NCI-H524 (cell line): ENCODE measurements at regions not wholly inside any gene's neighbourhood (a gene's known extent, or its start where the extent isn't known, plus 50 kb on each side); places are given as distances from the start of the nearest gene placed in this dataset.
A peak's percentile ranks its signal among the peaks of the same experiment; 100 is the strongest.

Source experiments
- DNase-seq, 2 experiments: peaks; one replicate each; lab custom pipeline; 2025; lab: John Stamatoyannopoulos, UW

DNA sequence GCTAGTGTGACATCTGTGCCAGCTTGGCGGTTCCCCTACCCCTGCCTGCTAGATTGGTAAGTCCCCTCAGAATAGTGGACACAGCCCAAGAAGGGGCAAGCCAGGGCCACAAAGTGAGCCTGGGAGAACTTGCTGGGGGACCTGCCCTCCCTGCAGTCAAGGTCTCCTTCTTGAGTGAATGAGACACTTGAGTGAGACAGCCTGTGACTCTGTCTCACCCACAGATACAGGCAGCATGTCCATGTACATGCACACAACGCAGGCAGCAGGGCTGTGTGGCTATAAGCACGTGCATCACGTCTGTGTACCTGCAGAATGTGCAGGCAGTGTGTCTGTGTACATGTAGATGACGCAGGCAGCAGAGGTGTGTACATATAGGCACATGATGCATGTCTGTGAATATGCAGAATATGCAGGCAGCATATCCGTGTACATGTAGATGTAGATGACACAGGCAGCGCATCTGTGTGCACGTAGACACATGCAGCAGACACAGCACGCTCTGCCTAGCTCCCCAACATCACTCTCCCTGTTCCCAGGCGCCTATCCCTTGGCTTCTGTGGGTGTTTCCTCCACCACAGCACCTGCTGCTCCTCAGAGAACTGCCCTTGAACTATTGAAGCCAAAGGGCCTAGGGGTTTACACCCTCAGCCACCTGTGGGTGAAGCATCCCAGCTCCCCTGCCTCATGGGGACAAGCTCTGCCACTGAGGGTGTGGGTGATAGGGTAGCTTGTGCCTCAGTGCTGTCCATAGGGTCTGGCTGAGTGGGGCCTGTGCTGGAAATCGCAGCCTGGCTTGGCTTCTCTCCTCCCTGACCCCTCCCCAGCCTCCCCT, 147.2 kb upstream of the TWIST2 start:
- DNase-seq = no peak

DNA sequence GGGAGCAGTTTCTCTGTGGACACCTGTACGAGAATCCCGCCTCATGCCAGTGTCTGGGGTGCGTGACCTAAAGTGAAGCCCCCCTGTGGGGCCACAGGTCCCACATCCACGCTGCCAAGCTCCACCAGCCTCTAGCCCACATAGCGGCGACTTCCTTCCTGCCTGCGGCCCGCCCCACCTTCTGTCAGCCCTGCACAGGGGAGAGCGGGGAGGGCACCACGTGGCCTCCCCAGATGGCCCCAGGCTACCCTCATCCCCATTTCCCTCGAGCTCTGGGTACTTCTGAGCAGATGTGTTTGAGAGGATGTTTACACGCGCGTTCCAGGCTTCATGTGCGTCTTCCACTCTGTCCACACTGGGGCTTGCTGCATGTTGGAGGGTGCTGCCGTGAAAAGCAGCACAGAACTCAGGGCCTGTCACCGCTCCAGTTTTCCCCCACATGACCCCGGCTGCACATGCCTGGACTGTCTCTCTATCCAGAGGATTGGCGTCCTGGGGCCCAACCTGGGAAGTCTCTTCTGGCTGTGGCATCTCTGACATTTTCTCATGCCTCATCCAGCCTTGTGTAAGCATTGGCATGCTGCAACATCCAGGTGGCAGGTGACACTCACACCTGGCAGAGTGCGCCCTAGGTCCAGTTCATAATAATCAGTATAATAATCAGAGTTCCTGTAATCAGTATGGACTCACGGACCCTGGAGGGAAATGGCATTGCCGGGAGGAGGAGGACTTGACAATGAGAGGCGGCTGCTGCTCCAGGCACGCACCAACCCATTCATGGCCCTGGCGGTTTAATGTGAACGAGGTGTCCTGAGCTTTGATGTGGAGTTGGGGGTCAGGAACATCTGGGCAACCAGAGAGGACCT, 146.3 kb upstream of the TWIST2 start:
- DNase-seq = peak; percentile 32 to 75

DNA sequence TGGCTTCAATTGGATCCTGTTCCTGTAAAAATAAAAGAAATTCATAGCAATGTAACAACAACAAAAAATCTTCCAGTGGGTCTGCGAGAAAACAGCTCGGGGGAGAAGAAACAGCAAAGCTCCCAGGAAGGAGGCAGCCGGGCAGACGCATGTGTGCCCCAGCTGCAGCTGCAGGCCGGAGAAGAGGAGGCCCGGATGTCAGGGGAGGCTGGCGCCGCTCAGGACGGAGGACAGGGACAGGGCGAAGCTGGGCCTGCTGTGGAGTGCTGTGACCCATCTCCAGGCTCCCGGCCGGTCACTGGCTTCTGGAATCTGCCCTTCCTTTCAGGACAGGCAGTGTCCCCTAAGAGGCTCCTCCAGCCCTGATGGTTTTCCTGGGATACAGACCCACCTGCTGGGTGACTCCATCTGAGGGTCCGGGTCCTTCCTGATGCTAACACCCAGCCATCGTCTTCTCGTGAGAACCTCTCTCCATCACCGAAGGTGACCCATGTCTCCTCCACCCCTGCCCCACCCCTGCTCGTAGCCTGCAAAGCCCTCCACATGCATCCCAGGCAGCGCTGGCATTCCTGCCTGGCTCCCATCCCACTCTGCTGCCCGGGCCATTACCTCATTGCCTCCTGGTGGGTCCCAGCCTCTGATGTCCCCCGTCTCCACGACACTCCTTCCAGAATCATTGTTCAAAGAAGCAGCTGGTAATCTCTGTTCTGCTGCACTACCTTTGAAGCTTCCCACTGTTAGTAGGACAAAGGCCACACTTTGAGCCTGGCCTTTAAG, 145.4 kb upstream of the TWIST2 start:
- DNase-seq = no peak

DNA sequence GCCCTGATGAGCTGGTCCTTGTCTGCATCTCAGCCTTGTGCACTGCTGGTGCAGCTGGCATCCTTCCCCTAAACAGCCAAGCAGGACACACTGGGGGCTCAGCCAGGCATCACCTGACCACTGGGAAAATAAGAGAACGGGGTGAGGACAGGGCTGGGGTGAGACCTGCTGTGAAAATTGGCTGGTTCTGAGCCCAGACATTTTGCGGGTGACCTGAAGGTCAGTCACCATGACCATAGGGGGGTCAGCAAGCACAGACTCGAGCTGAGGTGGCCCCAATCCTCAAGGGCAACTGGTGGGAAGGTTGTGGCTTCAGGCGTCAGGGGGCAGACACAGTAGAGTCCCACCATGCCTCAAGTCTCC, 144.9 kb upstream of the TWIST2 start:
- no peak for DNase-seq

DNA sequence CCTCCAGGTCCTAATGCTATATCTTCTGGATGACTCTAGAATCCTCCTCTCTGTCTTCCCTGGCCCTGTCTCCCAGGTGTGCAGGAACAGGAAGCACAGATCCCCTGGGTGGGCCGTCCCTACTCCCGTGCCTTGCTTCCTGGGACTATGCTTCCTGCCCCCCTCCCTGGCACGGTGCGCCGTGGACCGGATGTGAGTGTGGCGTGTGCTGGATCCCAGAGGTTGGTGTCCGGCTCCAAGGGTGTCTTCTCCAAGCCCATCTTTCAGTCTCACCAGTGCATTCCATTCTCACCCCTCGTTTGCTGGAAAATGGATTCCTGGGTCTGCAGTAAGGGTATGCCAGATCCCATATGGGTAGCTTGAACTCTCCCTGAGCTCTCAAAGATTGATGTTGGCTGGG, 144.4 kb upstream of the TWIST2 start:
- DNase-seq = no peak

DNA sequence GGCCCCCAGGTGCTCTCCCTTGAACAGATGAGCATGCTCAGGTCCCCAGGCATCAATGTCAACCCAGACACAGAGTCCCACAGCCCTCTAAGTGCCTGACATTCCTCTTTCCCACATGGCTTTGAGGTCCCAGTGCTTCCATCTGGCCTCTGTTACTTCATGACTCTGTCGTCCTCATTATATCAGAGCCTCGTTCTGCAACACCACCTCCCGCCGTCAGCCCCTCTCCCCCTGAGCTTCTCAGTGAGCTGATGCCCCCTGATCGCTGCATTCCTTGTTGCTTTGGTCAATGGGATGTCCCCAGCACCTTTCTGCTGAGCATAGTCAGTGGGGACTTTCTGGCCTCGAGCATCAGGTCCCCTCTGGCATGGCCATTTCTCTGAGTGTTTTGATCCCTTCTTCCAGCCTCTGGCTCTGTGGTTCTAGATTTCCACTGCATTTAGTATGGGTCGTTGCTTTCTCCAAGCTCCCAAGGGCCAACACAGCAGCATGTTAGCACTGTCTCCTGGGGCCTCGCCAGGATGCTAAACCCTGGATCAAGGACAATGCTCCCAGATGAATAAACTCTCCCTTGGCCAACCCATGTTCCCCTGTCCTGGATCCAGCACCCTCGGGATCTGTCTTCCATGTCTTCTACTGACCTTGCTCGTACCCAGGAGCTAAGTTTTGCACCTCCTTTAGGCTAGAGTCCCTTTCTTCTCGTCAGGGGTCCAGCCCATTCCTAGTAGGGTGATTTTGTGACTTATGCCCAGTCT, 143.2 kb upstream of the TWIST2 start:
- DNase-seq = no peak

DNA sequence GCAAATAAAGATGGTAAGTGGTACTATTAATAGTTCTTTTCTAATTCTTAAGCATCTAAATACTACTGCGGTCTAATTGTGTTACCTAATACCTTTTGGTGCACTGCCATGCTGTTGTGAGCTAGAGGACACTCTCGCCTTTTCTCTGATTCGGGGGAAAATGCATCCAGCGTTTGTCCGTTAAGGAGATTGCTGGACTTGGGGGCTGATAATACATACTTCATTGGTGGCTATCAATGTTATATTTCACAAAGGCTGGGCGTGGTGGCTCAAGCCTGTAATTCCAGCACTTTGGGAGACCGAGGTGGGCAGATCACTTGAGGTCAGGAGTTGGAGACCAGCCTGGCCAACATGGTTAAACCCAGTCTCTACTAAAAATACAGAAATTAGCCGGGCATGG, 141.7 kb upstream of the TWIST2 start:
- no peak for DNase-seq

DNA sequence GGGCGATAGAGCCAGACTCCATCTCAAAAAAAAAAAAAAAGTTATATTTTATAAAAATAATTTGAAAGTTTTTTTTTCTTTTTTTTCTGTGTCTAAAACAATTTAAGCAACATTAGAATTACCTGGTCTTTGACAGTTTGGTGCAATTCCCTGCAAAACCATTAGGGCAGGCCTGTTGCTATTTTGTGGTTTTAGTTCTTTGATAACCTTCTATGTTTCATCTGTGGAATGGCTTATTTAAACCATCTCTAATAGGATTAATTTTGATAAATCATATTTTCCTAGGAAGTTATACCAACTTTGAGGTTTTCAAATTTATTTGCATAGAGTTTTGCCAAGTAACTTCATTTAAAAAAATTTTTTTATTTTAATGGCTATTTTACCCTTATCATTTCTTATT, 141.2 kb upstream of the TWIST2 start:
- DNase-seq = no peak

DNA sequence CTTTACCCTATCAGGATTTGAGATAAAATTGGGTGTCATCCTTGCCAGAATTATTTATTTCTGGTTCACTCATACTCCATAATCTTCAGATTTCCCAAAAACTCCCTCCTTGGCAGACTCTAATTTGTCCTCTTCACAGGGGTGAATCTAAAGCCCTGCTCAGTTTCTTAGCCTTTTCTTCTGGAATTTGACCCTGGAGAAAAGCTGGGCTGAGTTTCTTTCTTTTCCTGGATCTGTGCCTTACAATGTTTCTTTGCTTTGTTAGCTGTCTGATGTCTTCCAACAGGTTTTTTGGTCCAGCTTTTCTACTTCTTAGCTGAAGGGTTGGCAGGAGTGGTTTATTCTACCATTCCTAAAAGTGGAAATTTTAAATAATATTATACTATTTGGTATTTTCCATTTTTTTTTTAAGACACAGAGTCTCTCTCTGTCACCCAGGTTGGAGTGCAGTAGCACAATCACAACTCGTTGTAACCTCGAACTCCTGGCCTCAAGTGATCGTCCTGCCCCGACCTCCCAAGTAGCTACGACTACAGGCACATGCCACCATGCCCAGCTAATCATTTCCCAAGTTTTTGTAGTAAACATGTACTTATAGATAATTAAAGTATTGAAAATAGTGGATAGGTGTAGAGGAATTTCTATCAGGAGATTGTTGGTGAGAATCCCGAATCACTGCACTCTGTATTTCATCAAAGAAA, 138.4 kb upstream of the TWIST2 start:
- no peak for DNase-seq

DNA sequence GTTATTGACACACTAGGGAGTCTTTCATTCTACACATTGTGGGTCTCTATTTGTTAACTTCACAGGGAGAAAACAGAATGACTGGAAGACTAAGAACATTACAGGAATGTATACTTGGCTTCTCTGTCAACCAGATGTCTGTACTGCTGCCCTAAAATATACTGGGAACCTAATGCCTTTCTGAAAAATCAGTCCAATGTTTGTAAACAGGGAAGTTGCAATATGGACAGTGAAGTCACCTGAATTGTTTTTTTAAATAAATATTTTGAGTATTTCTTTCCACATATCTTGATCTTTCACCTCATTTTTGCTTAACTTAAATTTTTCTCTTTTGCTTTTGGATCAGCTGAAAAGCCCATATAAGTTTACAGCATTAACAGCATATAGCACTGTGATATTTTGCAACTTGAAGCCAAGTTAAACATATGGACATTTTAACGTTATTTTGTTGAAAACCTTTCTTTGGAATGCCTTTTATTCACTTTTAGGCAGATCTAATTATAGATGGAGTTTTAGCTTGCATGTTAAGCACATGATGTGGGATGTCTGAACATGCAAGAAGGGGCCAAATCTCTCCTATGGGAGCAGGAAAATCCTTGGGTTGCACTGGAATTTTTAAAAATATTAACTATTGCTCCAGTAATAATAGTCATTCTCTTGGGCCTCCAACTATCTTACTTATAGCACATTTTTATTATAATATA, 137.7 kb upstream of the TWIST2 start:
- DNase-seq = no peak

DNA sequence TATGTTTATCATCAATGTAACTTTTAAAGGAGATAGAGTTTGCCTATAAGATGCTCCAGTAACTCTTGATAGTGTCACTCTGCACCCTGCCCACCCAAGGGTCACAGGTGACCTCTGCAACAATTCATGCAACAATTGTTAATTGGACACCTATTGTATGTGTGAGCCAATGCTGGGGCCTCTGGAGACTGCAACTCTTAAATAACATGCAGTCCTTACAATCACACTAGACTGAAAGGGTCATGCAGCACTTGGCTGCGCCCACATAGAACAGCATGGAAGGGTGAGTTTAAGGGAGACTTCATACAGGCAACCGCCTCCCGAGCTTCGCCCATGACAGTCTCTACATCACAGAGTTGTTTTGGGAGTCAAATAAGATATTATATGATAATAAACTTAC, 137.1 kb upstream of the TWIST2 start:
- DNase-seq = no peak

DNA sequence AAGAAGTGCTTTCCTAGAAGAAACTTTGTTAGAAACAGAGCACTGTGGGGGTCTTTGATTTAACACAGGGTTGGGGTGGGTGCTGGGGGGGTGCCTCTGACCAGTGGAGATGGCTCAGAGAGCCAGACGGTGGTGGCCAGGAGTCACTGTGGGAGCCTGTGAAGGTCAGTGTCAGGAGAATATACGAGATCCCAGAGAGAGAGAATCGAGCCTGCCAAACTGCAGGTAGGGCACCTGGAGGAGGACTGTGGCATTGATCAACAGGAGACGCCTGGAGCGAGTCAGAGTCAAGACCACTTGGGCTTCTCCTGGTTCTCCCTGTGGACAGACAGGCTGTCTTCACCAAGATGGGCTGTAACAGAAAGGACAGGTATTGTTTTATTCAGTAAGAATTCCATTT, 136.5 kb upstream of the TWIST2 start:
- no peak for DNase-seq

DNA sequence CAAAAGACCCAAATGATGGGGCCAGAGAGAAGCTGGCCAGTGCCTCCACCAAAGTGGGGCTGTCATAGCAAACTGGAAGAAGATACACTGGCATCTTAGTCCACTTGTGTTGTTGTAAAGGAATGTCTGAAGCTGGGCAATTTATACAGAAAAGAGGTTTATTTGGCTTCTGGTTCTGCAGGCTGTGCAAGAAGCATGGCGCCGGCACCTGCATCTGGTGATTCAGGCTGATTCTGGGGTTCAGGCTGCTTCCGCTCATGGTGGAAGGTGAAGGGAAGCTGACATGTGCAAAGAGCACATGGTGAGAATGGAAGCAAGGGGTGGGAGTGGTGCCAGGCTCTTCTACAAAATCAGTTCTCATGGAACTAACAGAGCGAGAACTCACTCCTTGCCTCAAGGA, 135.9 kb upstream of the TWIST2 start:
- no peak for DNase-seq

DNA sequence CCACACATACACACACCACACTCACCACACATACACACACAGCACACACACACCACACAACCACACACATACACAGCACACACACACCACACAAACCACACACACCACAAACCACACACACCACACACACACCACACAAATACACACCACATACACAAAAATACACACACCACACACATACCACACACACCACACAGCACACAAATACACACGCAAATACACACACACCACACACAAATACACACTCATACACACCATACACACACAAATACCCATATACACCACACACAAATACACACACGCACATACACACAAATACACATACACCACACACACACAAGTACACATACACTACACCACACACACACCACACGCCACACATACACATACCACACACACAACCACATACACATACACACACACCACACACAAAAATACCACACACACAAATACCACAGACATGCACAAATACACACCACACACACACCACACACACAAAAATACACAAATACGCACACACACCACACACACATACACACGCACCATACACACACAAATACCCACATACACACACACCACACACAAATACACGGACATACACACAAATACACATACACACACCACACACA, 134.6 kb upstream of the TWIST2 start:
- no peak for DNase-seq

DNA sequence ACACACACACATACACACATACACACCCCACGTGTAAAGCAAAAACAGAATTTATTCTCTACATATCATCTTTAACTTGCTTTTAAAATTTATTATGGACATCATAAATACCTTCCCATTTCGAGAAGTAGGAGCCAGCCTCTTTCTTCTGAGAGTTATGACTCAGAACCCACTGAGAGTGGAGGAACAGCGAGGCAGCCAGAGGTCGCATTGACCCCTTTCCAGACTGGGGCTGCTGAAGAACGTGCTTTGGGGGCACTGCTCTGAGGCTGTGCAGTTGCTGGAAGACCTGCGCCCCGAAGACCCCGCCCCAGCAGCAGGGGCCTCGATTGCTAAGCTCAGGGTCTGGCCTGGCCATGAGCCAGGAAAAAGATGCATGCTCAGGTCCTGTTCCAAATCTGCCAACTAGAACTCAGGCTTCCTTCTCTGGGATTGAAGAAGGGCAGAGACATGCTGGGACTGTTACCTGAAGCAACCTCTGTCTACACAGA, 133.8 kb upstream of the TWIST2 start:
- DNase-seq = no peak

DNA sequence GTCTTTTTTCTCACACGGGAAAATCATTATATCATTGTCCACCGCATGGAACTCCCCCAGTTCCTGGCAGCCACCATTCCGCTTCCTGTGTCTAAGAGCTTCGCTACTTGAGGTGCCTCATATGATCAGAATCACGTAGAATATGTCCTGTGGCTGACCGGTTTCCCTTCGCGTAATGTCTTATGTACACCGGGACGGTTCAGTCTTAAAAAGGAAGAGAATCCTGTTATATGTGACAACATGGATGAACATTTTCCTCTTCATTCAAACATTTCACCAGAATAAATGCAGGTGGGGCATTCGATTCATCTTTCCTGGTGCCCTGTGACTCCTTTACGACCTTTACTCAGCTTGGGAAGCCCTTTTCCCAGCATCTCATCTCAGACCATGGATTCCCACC, 131.7 kb upstream of the TWIST2 start:
- no peak for DNase-seq

DNA sequence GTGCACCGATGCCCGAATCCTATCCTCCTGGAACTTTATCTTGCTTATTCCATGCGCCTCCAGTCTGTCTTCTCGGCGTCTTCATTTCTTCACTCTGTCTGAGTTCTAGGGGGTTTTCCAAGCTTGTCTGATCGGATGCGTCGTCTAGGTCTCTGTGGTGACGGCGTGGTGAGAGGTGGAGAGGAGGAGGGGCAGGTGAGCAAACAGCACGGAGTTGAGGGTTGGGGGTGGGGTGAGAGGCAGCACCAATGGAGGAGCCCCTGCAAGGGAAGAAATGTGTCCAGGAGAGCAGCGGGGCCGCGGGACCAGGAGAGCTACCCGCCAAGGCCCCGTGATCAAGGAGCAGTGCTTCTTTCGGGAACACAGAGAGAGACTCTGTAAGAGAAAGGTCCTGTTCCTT, 131.3 kb upstream of the TWIST2 start:
- no peak for DNase-seq

DNA sequence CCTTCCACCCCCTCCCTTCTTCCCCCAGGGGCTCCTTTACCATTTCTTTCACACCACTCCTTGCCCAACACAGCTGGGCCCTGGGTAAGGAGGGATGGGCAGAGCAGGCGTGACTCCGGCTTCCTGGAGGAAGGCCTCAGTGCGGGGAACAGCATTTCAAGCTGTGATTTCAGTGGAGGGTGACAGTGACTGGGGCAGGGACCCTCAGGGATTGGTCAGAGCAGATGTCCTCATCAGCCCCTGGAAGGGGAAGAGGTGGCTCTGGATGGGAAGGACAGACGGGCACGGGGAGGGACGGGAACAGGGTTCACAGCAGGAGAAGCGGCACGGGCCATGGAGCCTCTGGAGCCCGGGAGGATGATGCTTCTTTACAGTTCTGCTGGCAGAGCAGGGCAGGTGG, 130.8 kb upstream of the TWIST2 start:
- no peak for DNase-seq

DNA sequence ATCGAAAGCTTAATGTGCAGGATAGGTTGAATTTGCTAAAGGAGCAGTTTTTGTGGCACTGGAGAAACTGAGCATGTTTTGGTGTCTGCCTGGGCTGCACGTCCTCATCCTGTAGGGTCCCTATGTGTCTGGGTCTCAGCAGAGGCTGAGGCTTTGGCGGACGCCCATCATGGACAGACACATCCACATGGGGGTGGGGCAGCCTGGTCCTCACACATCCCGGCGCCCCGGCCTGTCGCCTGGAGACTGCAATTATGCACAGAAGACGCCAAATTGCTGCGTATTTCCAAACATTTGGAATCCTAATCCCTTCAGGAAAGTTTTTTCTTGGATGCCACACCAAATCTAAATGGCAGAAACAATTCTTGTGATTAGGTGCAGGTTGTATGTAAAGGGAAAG, 128.2 kb upstream of the TWIST2 start:
- DNase-seq = no peak

DNA sequence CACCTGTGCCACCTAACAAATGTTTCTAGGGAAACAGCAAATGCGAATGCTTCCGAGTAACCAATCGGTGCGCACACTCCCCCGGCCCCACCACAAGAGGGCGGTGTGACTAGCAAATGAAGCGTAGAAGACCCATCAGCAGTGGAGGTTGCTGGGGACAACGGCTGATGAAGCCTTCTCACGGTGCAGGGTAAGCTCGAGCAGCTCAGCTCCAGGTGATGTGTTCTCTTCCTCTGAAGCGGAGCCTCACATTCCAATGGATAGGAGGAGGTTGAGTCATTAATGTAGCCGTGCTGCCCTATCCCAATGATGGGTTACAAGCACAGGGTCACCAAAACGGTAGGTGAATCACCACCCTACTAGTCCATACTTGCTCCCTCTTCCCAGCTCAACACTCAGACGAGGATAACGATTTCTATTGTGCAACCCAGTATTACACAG, 127.6 kb upstream of the TWIST2 start:
- peak; percentile 17 to 65 for DNase-seq
